MCF 10A (cell line): ENCODE measurements at regions not wholly inside any gene's neighbourhood (a gene's known extent, or its start where the extent isn't known, plus 50 kb on each side); places are given as distances from the start of the nearest gene placed in this dataset.

ENCODE experiments used
- BruUV-seq: library from RNA; stranded (reverse); fragments of 400-500 nt; replicated peaks from 2 replicates; lab custom pipeline; 2021; lab: Mats Ljungman, UMichigan
- CTCF ChIA-PET: fragments of 300-600 bp; sonication (Branson Sonifier 250); formaldehyde crosslinking; extraction: SDS; loops from one replicate; lab custom pipeline; 2021; ENCODE audit warnings: antibody characterized with exemption, inconsistent platforms; lab: Yijun Ruan, JAX
- POLR2A ChIA-PET: fragments of 300-600, 350-650 bp; sonication (Branson Sonifier 250); formaldehyde crosslinking; extraction: SDS; loops from one replicate; lab custom pipeline; 2020; ENCODE audit warnings: antibody characterized with exemption, inconsistent platforms; lab: Yijun Ruan, JAX
- DNase-seq: peaks from one replicate; pipeline ENCODE4 v3.0.0-alpha.2; 2018; ENCODE audit not compliant: unreplicated experiment
- H3K27ac Mint-ChIP-seq: one replicate; pipeline ENCODE4 v1.8.0; 2022; ENCODE audit warnings: mild to moderate bottlenecking, low read depth, mixed read lengths; ENCODE audit not compliant: unreplicated experiment
- H3K27me3 Mint-ChIP-seq: one replicate; pipeline ENCODE4 v1.8.0; 2022; ENCODE audit warnings: mixed read lengths; ENCODE audit not compliant: insufficient read depth, unreplicated experiment
- H3K36me3 Mint-ChIP-seq: one replicate; pipeline ENCODE4 v1.8.0; 2022; ENCODE audit warnings: mild to moderate bottlenecking, moderate library complexity, mixed read lengths; ENCODE audit not compliant: insufficient read depth, unreplicated experiment
- H3K4me1 Mint-ChIP-seq: one replicate; pipeline ENCODE4 v1.8.0; 2022; ENCODE audit warnings: mixed read lengths; ENCODE audit not compliant: insufficient read depth, unreplicated experiment
- H3K4me3 Mint-ChIP-seq: one replicate; pipeline ENCODE4 v1.8.0; 2022; ENCODE audit warnings: mild to moderate bottlenecking, moderate library complexity, mixed read lengths; ENCODE audit not compliant: unreplicated experiment
- H3K9me3 Mint-ChIP-seq: one replicate; pipeline ENCODE4 v1.8.0; 2022; ENCODE audit warnings: mixed read lengths; ENCODE audit not compliant: unreplicated experiment
- CTCF ChIP-seq: fragments of 200-600 bp; IDR thresholded peaks from one replicate; pipeline ENCODE4 v1.8.0; 2022; ENCODE audit warnings: antibody characterized with exemption, mild to moderate bottlenecking; ENCODE audit not compliant: unreplicated experiment
- intact Hi-C: fragments of 100-400 bp; cut with micrococcal nuclease; formaldehyde crosslinking; loops from 2 replicates; pipeline ENCODE4 v1.14.1; 2022

GRCh38 chr20:8953300-8953699 is 115.6 kb upstream of the PLCB4 start:
- intact Hi-C loops = no loop called here
- H3K4me1 Mint-ChIP-seq = no peaks in the 10 kb centered on the region
- no peak for DNase-seq
- no peak overlapping the region for H3K27ac Mint-ChIP-seq
- no peak for TF ChIP-seq CTCF
- CTCF ChIA-PET = no interaction called here
- no peak overlapping the region for H3K4me3 Mint-ChIP-seq
- peaks cover 4% of the 10 kb centered on the region for H3K36me3 Mint-ChIP-seq
- H3K9me3 Mint-ChIP-seq = no peaks in the 10 kb centered on the region
- no TSS peak for BruUV-seq
- POLR2A ChIA-PET = no interaction called here
- no peaks in the 10 kb centered on the region for H3K27me3 Mint-ChIP-seq

GRCh38 chr20:8960241-8960640 is 108.6 kb upstream of the PLCB4 start:
- peaks cover 11% of the 10 kb centered on the region for H3K9me3 Mint-ChIP-seq
- intact Hi-C loops = no loop called here
- no peak for DNase-seq
- no peaks in the 10 kb centered on the region for H3K27me3 Mint-ChIP-seq
- no peak overlapping the region for H3K27ac Mint-ChIP-seq
- no peaks in the 10 kb centered on the region for H3K4me1 Mint-ChIP-seq
- BruUV-seq = no TSS peak
- no peak overlapping the region for H3K4me3 Mint-ChIP-seq
- CTCF ChIA-PET = no interaction called here
- no peaks in the 10 kb centered on the region for H3K36me3 Mint-ChIP-seq
- POLR2A ChIA-PET = no interaction called here
- TF ChIP-seq CTCF = no peak

GRCh38 chr20:8963330-8963729 is 105.6 kb upstream of the PLCB4 start:
- Mint-ChIP-seq H3K4me1 (no peaks in the 10 kb centered on the region), H3K27me3 (no peaks in the 10 kb centered on the region), H3K27ac (no peak overlapping the region), H3K4me3 (no peak overlapping the region), H3K36me3 (no peaks in the 10 kb centered on the region), H3K9me3 (peaks cover 11% of the 10 kb centered on the region)
- TF ChIP-seq CTCF = no peak
- BruUV-seq = no TSS peak
- DNase-seq = no peak
- POLR2A ChIA-PET = no interaction called here
- intact Hi-C loops = no loop called here
- CTCF ChIA-PET = no interaction called here

- no TSS peak for BruUV-seq
Measured at GRCh38 chr20:8964959-8965562, 103.8 kb upstream of the PLCB4 start.

More at GRCh38 chr20:8964959-8965562, 103.8 kb upstream of the PLCB4 start:
- DNase-seq = no peak
- Mint-ChIP-seq H3K27ac (no peak overlapping the region), H3K9me3 (peaks cover 11% of the 10 kb centered on the region), H3K4me3 (no peak overlapping the region), H3K4me1 (no peaks in the 10 kb centered on the region), H3K36me3 (no peaks in the 10 kb centered on the region), H3K27me3 (no peaks in the 10 kb centered on the region)
- TF ChIP-seq CTCF = no peak
- ChIA-PET POLR2A (interaction anchor here (0.6 kb wide), 1 partner anchor 35 kb away, joined by 3 read pairs; no protein-coding TSS in a partner anchor), CTCF (interaction anchor here (0.6 kb wide), 1 partner anchor 377 kb away, joined by 3 read pairs; no protein-coding TSS in a partner anchor)
- intact Hi-C loops = no loop called here
